MM.1S (cell line): ENCODE measurements at regions not wholly inside any gene's neighbourhood (a gene's known extent, or its start where the extent isn't known, plus 50 kb on each side); places are given as distances from the start of the nearest gene placed in this dataset.

Experiments
- EZH2 ChIP-seq: fragments of 300-600 bp; sonication (generic); optimal IDR thresholded peaks from 2 replicates; pipeline ENCODE3; 2017; ENCODE audit warnings: low read depth, mild to moderate bottlenecking, antibody characterized with exemption, low read length, mixed read lengths
- EZH2phosphoT487 ChIP-seq: fragments of 300-600 bp; sonication (generic); IDR thresholded peaks from 2 replicates; pipeline ENCODE4 v1.6.1; 2018; ENCODE audit warnings: antibody characterized with exemption, low read length
- TF ChIP-seq, protein P1 (sequence below): fragments of 300-600 bp; sonication (generic); IDR thresholded peaks from 2 replicates; pipeline ENCODE4 v1.5.1; 2016; ENCODE audit warnings: antibody characterized with exemption, low read length, mixed read lengths

DNA sequence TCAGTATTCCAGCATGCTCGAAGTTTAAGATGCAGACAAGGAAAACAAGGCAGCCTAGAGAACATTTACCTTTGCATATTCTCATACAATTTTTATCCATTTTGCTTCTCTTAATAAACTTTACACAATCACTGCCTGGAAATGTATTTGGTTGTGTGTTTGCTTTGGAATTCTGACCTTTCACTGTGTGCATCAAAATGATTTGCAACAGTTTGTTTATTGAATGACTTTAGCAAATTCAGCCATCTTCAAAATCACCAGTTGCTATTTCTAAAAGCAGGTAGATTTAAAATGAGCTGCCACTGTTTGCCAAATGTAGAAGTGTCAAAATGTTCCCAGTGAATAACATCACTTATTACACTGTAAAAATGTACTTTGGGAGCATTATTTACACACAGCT, 669.9 kb downstream of the SLC16A7 start:
- TF ChIP-seq EZH2phosphoT487 = no peak
- TF ChIP-seq, protein P1, sequence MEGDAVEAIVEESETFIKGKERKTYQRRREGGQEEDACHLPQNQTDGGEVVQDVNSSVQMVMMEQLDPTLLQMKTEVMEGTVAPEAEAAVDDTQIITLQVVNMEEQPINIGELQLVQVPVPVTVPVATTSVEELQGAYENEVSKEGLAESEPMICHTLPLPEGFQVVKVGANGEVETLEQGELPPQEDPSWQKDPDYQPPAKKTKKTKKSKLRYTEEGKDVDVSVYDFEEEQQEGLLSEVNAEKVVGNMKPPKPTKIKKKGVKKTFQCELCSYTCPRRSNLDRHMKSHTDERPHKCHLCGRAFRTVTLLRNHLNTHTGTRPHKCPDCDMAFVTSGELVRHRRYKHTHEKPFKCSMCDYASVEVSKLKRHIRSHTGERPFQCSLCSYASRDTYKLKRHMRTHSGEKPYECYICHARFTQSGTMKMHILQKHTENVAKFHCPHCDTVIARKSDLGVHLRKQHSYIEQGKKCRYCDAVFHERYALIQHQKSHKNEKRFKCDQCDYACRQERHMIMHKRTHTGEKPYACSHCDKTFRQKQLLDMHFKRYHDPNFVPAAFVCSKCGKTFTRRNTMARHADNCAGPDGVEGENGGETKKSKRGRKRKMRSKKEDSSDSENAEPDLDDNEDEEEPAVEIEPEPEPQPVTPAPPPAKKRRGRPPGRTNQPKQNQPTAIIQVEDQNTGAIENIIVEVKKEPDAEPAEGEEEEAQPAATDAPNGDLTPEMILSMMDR = no peak
- TF ChIP-seq EZH2 = no peak
